H1 (cell line): ENCODE measurements at regions not wholly inside any gene's neighbourhood (a gene's known extent, or its start where the extent isn't known, plus 50 kb on each side); places are given as distances from the start of the nearest gene placed in this dataset.

ENCODE experiments used
- CTCF ChIA-PET: fragments of 300-600 bp; sonication (Branson Sonifier 250); formaldehyde crosslinking; loops from one replicate; lab custom pipeline; 2021; ENCODE audit not compliant: partially characterized antibody; lab: Charles Lee
- POLR2A ChIA-PET: fragments of 300-600 bp; sonication (Branson Sonifier 250); formaldehyde crosslinking; loops from one replicate; lab custom pipeline; 2021; ENCODE audit warnings: inconsistent platforms; ENCODE audit not compliant: partially characterized antibody; lab: Charles Lee
- DNase-seq, 2 experiments: peaks; one replicate each; pipeline versions ENCODE4 v3.0.0 to v3.0.0-alpha.2; 2010 to 2022; ENCODE audit warnings: low spot score in 2 of 2, low read depth in 1 of 2, mixed read lengths in 1 of 2
- FAIRE-seq: peaks from 2 replicates; lab custom pipeline; 2011; peaks lifted over from hg19 to GRCh38; lab: Jason Lieb, UNC
- H2AFZ ChIP-seq: 2 replicates; pipeline ENCODE4 v1.8.1; 2012; ENCODE audit warnings: low read length, inconsistent platforms
- H2AK5ac ChIP-seq: 2 replicates; pipeline ENCODE4 v1.6.1; 2013; ENCODE audit warnings: low read depth, low read length
- H2BK120ac ChIP-seq: replicated peaks from 2 replicates; pipeline ENCODE3; 2013; ENCODE audit warnings: low read depth, low read length, inconsistent platforms
- H2BK12ac ChIP-seq: 2 replicates; pipeline ENCODE4 v1.6.1; 2013; ENCODE audit warnings: low read depth, low read length
- H2BK15ac ChIP-seq: 2 replicates; pipeline ENCODE4 v1.6.1; 2013; ENCODE audit warnings: low read length
- H2BK20ac ChIP-seq: 2 replicates; pipeline ENCODE4 v1.6.1; 2013; ENCODE audit warnings: low read length
- H2BK5ac ChIP-seq: 2 replicates; pipeline ENCODE4 v1.6.1; 2013; ENCODE audit warnings: low read depth, low read length
- H3K14ac ChIP-seq: 2 replicates; pipeline ENCODE4 v1.6.1; 2013; ENCODE audit warnings: inconsistent platforms; ENCODE audit not compliant: insufficient read length
- H3K18ac ChIP-seq: 2 replicates; pipeline ENCODE4 v1.6.1; 2013; ENCODE audit warnings: low read length; ENCODE audit errors: extremely low read depth
- H3K23ac ChIP-seq: 2 replicates; pipeline ENCODE4 v1.6.1; 2013; ENCODE audit warnings: inconsistent platforms; ENCODE audit not compliant: insufficient read length
- H3K23me2 ChIP-seq: 2 replicates; pipeline ENCODE4 v1.6.1; 2013; ENCODE audit warnings: low read depth, low read length
- H3K27ac ChIP-seq: 2 replicates; pipeline ENCODE4 v1.6.1; 2011; ENCODE audit warnings: low read depth, low read length, inconsistent platforms
- H3K27me3 ChIP-seq, 4 experiments: replicated peaks in 1 of 4; 1 replicate in 1 of 4; 2 replicates in 3 of 4; pipeline versions ENCODE4 v1.6.1 to v1.8.1; 2011 to 2013; ENCODE audit warnings: low read length in 3 of 4, mild to moderate bottlenecking in 3 of 4, inconsistent platforms in 2 of 4, mixed read lengths in 2 of 4, moderate library complexity in 1 of 4; ENCODE audit not compliant: control insufficient read depth in 3 of 4, insufficient read depth in 3 of 4; ENCODE audit errors: extremely low read depth in 1 of 4
- H3K36me3 ChIP-seq, 4 experiments: 2 replicates each; pipeline versions ENCODE4 v1.6.1 to v1.8.1; 2011 to 2013; ENCODE audit warnings: mild to moderate bottlenecking in 4 of 4, low read length in 3 of 4, moderate library complexity in 2 of 4, control low read depth in 1 of 4, inconsistent platforms in 1 of 4; ENCODE audit not compliant: insufficient read depth in 4 of 4, control insufficient read depth in 2 of 4
- H3K4ac ChIP-seq: replicated peaks from 2 replicates; pipeline ENCODE3; 2013; ENCODE audit warnings: low read length, low read depth, mixed read lengths, inconsistent platforms; ENCODE audit not compliant: insufficient read length
- H3K4me1 ChIP-seq, 4 experiments: replicated peaks in 1 of 4; 1 replicate in 1 of 4; 2 replicates in 3 of 4; pipeline versions ENCODE4 v1.6.1 to v1.8.1; 2011 to 2013; ENCODE audit warnings: low read length in 3 of 4, inconsistent platforms in 2 of 4, mixed read lengths in 1 of 4; ENCODE audit not compliant: insufficient read depth in 4 of 4, control insufficient read depth in 3 of 4
- H3K4me2 ChIP-seq, 2 experiments: 2 replicates each; pipeline versions ENCODE4 v1.6.1 to v1.8.1; 2011 to 2013; ENCODE audit warnings: low read depth in 2 of 2, low read length in 2 of 2, control low read depth in 1 of 2, inconsistent platforms in 1 of 2, mild to moderate bottlenecking in 1 of 2; ENCODE audit not compliant: insufficient read depth in 1 of 2
- H3K4me3 ChIP-seq, 4 experiments: fragments of 200-600, 300-600 bp in 1 of 4; sonication (generic), shearing (Covaris generic), sonication (Bioruptor Twin) in 1 of 4; 2 replicates each; pipeline versions ENCODE4 v1.5.1 to v1.8.1; 2011 to 2016; ENCODE audit warnings: low read length in 4 of 4, low read depth in 3 of 4, control low read depth in 2 of 4, inconsistent platforms in 2 of 4, mild to moderate bottlenecking in 2 of 4, mixed read lengths in 1 of 4, moderate library complexity in 1 of 4; ENCODE audit not compliant: insufficient read depth in 2 of 4; ENCODE audit errors: extremely low read depth in 1 of 4
- H3K56ac ChIP-seq: replicated peaks from 2 replicates; pipeline ENCODE3; 2013; ENCODE audit warnings: low read depth, mild to moderate bottlenecking, mixed read lengths, low read length, inconsistent platforms; ENCODE audit not compliant: insufficient read length
- H3K79me1 ChIP-seq: 2 replicates; pipeline ENCODE4 v1.6.1; 2013; ENCODE audit warnings: low read depth, low read length, control low read depth
- H3K79me2 ChIP-seq, 2 experiments: 2 replicates each; pipeline versions ENCODE4 v1.6.1 to v1.8.1; 2012 to 2013; ENCODE audit warnings: low read length in 2 of 2, mild to moderate bottlenecking in 2 of 2, inconsistent platforms in 1 of 2; ENCODE audit not compliant: insufficient read depth in 2 of 2, control insufficient read depth in 1 of 2
- H3K9ac ChIP-seq, 4 experiments: replicated peaks in 1 of 4; 1 replicate in 1 of 4; 2 replicates in 3 of 4; pipeline versions ENCODE4 v1.6.1 to v1.8.1; 2011 to 2013; ENCODE audit warnings: low read depth in 3 of 4, low read length in 3 of 4, control low read depth in 2 of 4, mild to moderate bottlenecking in 2 of 4, moderate library complexity in 2 of 4, inconsistent platforms in 1 of 4; ENCODE audit errors: extremely low read depth in 1 of 4
- H3K9me3 ChIP-seq, 2 experiments: 2 replicates each; pipeline versions ENCODE4 v1.6.1 to v1.8.1; 2012 to 2013; ENCODE audit warnings: mild to moderate bottlenecking in 2 of 2, moderate library complexity in 2 of 2, control low read depth in 1 of 2, inconsistent platforms in 1 of 2, low read depth in 1 of 2, low read length in 1 of 2, mixed read lengths in 1 of 2; ENCODE audit not compliant: insufficient read depth in 2 of 2
- H4K20me1 ChIP-seq, 2 experiments: replicated peaks in 1 of 2; 2 replicates each; pipeline versions ENCODE3 to v1.8.1; 2011 to 2013; ENCODE audit warnings: inconsistent platforms in 2 of 2, low read length in 2 of 2, mild to moderate bottlenecking in 1 of 2; ENCODE audit not compliant: insufficient read depth in 2 of 2, control insufficient read depth in 1 of 2
- H4K5ac ChIP-seq: 2 replicates; pipeline ENCODE4 v1.6.1; 2013; ENCODE audit warnings: low read length, low read depth, mixed read lengths, inconsistent platforms; ENCODE audit not compliant: insufficient read length
- H4K8ac ChIP-seq: 2 replicates; pipeline ENCODE4 v1.8.0; 2013; ENCODE audit warnings: mild to moderate bottlenecking, moderate library complexity, low read length, inconsistent platforms; ENCODE audit not compliant: insufficient read depth; ENCODE audit errors: extremely low read depth
- H4K91ac ChIP-seq: replicated peaks from 2 replicates; pipeline ENCODE3; 2013; ENCODE audit warnings: low read length, mixed read lengths, inconsistent platforms; ENCODE audit not compliant: insufficient read length
- CTCF ChIP-seq, 3 experiments: IDR thresholded peaks; 1 replicate in 2 of 3; 2 replicates in 1 of 3; pipeline versions ENCODE4 v1.5.1 to v1.6.1; 2011; ENCODE audit warnings: low read length in 3 of 3, mild to moderate bottlenecking in 3 of 3, inconsistent platforms in 2 of 3, low read depth in 1 of 3, moderate library complexity in 1 of 3; ENCODE audit not compliant: insufficient read depth in 1 of 3; ENCODE audit errors: control extremely low read depth in 1 of 3
- MAFK ChIP-seq: IDR thresholded peaks from 2 replicates; pipeline ENCODE4 v1.6.1; 2012; ENCODE audit warnings: low read depth, mild to moderate bottlenecking, improper control_type of control experiment, low read length
- WGBS, 2 experiments: shearing (Covaris generic) in 1 of 2; methylation state at CpG; one replicate each; pipeline versions ENCODE4 v1.1.6 to v1.1.7; 2013 to 2015; ENCODE audit warnings: low lambda C conversion rate in 2 of 2, mixed read lengths in 2 of 2, inconsistent platforms in 1 of 2, low coverage in 1 of 2, missing lambda C conversion rate in 1 of 2; ENCODE audit not compliant: insufficient replicate concordance in 2 of 2, insufficient coverage in 1 of 2, insufficient read length in 1 of 2; ENCODE audit errors: extremely low coverage in 1 of 2, missing lambda C conversion rate in 1 of 2; 5-methylcytosine and 5-hydroxymethylcytosine counted together

GRCh38 chr4:132317923-132318322 is 831.2 kb upstream of the PCDH10 start:
- H3K4me2 ChIP-seq: no peak overlapping the region
- no peaks in the 10 kb centered on the region for H3K27me3 ChIP-seq
- no peak overlapping the region for H2AFZ ChIP-seq
- no peaks in the 10 kb centered on the region for H3K79me1 ChIP-seq
- no peaks in the 10 kb centered on the region for H3K79me2 ChIP-seq
- no peak overlapping the region for H3K9ac ChIP-seq
- H4K91ac ChIP-seq: no peak overlapping the region
- FAIRE-seq: no peak
- H4K5ac ChIP-seq: no peak overlapping the region
- no peak overlapping the region for H3K18ac ChIP-seq
- H2BK5ac ChIP-seq: no peak overlapping the region
- H4K20me1 ChIP-seq: no peaks in the 10 kb centered on the region
- H2AK5ac ChIP-seq: no peak overlapping the region
- no peaks in the 10 kb centered on the region for H3K23me2 ChIP-seq
- no peak overlapping the region for H2BK12ac ChIP-seq
- TF ChIP-seq CTCF (IDR thresholded peaks at IDR 0.05; ENCODE audit: control extremely low read depth in 1 of 3, insufficient read depth in 1 of 3, low read depth in 1 of 3, low read length in 3 of 3) (no peak), MAFK (peak; percentile 58; the same call in 1 of the 2 replicates)
- TF ChIP-seq, all 59 proteins: peak for 1
- no peaks in the 10 kb centered on the region for H3K36me3 ChIP-seq
- ChIA-PET POLR2A (no interaction called here), CTCF (no interaction called here)
- H3K4me1 ChIP-seq: no peaks in the 10 kb centered on the region
- H3K4me3 ChIP-seq: no peak overlapping the region
- no peak overlapping the region for H2BK15ac ChIP-seq
- no peaks in the 10 kb centered on the region for H3K9me3 ChIP-seq
- no peak overlapping the region for H3K56ac ChIP-seq
- no peak overlapping the region for H3K14ac ChIP-seq
- no peak overlapping the region for H3K4ac ChIP-seq
- H3K23ac ChIP-seq: no peak overlapping the region
- no peak for DNase-seq
- no peak overlapping the region for H4K8ac ChIP-seq
- no peak overlapping the region for H3K27ac ChIP-seq
- H2BK120ac ChIP-seq: no peak overlapping the region
- H2BK20ac ChIP-seq: no peak overlapping the region
- 91% methylated on average over 2 of the region's 2 CpGs; no CpG with 5 or more reads in 1 of the 2 experiments for WGBS, 2 experiments
